ENCODE measurements at regions not wholly inside any gene's neighbourhood (a gene's known extent, or its start where the extent isn't known, plus 50 kb on each side); places are given as distances from the start of the nearest gene placed in this dataset.
"Not testable (repeated sequence)": the region's sequence is repeated elsewhere in the genome, so short reads cannot be mapped to it uniquely, and the experiment has no call there.

DNA sequence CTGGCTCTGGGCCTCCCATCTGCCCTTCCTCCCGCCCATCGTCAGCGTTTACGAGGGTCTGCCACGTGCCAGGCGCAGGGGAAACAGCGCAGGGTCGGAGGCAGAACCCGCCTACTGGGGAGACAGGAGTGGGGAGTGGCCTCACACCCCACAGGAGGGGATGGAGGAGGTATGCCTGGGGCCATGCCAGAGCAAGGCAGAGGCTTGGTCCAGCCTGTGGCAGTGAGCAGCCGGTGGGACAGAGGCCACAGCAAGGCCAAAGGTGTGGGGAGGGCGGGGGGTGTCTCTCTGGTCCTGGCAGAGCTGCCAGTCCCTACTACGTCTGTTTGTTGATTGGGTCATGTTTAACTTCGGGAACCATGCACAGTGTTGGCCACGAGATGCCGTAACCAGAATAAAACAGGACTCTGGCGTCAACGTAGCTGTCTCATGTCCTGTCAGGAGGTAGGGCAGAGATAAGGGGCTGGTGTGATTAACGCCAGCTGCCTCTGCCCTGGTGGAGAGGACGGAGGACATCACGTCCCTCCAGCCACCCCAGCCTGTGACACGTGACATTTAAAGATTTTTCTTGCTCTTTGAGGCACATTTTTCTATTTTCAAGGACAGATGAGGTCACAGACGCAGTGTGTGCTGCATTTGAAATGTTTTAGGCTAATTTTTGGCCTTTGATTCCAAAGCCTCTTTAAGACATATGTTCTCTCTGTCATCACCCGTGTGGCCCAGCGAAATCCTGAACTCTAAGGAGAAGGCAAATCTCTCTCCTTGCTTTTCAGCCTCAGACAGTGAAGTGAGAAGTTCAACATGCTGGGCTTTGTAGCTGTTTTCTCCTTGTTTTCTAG lies 193.3 kb downstream of the LAT start:
- not testable (repeated sequence) for DNase-seq

GRCh38 chr16:29177203-29177887 lies 192.5 kb downstream of the LAT start:
- not testable (repeated sequence) for DNase-seq

GRCh38 chr16:29176822-29177202 lies 192.0 kb downstream of the LAT start:
- DNase-seq = not testable (repeated sequence)

- DNase-seq = not testable (repeated sequence)
Observed at GRCh38 chr16:29176154-29176470, 191.3 kb downstream of the LAT start.

DNA sequence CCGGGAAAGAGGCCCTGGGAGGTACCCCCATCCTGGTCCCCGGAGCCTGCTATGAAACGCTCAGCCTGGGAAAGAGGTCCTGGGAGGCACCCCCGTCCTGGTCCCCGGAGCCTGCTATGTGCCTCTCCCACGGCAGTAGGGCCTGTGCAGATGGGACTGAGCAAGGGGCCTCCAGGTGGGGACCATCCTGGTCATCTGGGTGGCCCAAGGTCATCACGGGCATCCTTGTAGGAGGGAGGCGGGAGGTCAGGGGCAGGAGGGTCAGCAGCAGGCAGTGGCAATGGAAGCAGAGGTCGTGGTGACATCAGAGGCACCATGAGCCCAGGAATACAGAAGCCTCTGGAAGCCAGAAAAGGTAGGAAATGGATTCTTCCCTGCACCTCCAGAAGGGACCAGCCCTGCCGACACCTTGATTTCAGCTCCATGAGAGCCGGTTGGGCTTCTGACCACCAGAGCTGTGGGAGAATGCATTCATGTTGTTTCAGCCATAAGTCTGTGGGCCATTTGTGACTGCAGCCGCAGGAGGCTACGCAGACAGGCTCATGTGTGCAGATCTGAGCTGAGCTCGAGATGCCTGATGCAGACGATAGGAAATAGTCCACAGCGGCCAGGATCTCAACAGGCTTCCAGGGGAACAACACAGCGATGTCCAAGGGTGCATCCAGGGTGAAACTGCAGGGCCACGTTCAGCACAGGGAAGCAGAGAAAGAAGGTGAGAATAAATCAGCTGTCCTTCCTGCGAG lies 190.7 kb downstream of the LAT start:
- DNase-seq = not testable (repeated sequence)

DNA sequence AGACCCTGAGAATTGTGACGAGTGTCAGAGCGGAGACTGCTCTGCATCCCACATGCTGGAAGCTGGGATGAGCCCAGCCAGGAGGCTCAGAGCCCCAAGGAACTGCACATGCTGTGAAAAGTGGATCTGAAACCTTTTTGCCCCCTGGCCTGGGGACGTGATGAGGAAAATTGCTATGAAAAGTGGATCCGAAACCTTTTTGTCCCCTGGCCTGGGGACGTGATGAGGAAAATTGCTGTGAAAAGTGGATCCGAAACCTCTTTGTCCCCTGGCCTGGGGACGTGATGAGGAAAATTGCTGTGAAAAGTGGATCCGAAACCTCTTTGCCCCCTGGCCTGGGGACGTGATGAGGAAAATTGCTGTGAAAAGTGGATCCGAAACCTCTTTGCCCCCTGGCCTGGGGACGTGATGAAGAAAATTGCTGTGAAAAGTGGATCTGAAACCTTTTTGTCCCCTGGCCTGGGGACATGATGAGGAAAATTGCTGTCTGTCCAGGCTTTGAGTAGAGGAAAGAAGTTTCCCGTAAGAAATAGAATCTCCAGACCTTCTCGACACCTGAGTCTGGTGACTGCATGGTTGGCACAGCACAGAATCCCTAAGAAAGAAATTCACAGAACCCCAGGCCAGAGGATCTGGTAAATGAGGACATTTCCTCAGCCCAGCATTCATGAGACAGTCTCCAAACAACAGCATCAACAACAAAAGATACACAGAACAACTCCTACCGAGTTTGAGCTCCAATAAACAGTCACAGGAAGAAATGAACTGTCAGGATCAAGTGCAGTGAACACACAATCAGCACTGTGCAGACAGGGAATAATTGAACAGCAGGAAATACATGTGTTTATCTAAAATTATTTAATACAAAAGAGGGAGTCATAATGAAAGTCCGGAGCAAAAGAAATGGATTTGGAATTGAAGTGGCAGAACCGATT lies 188.8 kb downstream of the LAT start:
- DNase-seq = not testable (repeated sequence)

GRCh38 chr16:29172098-29172724 lies 187.4 kb downstream of the LAT start:
- not testable (repeated sequence) for DNase-seq

GRCh38 chr16:29171296-29171695 lies 186.4 kb downstream of the LAT start:
- DNase-seq = not testable (repeated sequence)

- not testable (repeated sequence) for DNase-seq
Observed at GRCh38 chr16:29170393-29171119, 185.7 kb downstream of the LAT start.

DNA sequence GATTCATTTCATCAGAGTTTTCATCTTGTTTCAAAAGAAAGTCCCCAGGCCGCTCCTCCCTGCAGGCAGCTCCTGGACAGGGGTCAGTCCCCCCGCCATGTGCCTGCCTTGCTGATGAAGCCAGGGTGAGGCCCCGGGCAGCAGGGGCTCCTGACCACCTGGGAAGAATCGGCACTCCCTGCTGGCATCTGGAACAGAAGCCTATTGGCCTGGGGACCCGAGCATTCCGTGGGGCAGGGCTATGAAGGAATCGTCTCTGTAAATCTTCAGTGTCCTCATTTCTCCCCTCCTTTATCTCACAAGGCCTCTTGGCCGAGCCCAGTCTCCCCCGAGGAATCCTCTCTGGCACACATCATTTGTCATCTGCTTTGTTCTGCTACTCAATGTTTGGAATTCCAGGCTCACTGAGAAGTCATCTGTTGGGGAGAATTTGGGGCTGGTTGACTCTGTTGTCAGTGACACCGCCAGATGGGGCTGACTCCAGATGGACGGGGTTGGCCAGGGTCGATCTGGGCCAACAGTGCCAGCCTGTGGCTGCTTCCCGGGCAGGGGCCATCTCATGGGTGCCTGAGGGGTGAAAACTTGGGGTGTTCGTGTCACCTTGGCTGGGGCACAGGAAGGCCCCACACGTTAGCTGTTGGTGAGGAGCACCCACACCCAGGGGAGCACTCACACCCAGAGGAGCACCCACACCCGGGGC lies 184.6 kb downstream of the LAT start:
- not testable (repeated sequence) for DNase-seq

DNA sequence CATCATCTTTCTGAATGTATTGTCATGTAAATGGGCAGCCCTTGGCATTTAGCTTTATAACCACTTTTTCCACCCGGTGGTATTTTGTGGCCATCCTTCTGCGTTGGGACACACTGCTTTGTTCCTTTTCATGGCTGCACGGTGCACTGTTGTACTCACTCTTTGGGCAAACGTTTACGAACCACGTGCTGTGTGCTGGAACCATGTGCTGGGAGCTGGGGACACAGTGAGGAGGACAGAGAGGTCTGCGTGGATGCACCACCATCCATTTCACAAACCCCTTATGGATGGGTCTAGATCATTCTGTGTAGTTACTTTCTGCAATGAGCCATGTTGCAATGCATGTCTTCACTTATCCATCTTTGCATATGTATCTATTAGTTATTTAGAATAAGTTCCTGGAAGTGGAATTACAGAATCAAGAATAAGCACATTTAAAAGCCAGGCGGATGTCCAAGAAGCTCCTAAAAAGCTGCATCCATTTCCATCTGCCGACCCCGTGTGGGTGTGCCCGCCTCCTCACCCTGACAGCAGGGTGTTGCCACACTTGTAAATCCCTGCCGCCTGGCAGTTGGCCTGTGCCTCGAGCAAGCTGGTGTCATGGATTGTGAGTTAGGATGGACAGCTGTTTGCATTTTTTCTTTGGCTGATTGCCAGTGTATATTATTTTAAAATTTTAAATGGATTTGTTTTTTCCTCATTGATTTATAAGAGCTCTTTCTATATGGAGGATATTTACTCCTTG lies 183.8 kb downstream of the LAT start:
- DNase-seq = not testable (repeated sequence)

DNA sequence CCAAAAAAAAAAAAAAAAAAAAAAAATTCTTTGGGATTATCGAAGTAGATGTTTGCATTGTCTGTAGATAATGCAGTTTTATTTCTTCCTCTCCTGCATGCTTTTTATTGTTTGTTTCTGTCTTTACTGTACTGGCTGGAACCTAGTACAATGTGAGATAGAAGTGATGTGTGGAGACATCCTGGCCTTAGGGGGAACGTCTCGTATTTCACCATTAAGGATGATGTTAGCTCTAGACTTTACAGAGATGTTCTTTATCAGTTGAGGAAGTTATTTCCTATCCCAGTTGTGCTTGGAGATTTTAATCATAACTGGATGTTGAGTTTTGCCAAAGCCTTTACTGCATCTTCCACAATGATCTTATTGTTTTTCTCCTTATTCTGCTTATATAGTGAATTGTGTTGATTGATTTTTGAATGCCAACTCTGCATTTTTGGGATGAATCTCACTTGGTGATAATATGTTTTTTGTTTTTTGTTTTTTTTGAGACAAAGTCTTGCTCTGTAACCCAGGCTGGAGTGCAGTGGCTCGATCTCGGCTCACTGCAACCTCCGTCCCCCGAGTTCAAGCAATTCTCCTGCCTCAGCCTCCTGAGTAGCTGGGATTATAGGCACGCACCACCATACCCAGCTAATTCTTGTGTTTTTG lies 179.7 kb downstream of the LAT start:
- DNase-seq = not testable (repeated sequence)

- not testable (repeated sequence) for DNase-seq
Observed at GRCh38 chr16:29160171-29160570, 175.3 kb downstream of the LAT start.

DNA sequence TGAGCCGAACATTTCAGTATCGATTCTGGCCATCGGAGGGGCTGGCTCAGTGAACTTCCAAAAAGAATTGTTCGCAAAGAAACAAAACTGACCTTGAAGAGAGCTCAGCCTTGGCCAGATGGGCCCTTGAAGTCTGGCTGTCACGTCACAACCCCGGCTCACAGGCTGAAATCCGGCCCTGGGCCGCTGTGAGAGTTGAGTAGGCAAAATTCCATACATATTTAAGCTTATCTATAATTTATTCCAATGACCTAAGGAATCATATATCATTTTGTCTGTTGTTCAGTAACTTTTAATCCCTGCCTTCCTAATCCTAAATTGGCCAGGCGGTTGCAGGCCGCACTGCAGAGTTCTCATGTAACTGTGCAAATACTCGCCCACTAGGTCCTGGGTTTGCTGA lies 174.8 kb downstream of the LAT start:
- DNase-seq = not testable (repeated sequence)

- DNase-seq = no peak
Observed at GRCh38 chr16:29158785-29159184, 173.9 kb downstream of the LAT start.

- not testable (repeated sequence) for DNase-seq
Observed at GRCh38 chr16:29158031-29158784, 173.4 kb downstream of the LAT start.

- not testable (repeated sequence) for DNase-seq
Observed at GRCh38 chr16:29157051-29157923, 172.4 kb downstream of the LAT start.

All from NCI-H1417 treated with DMSO at 0.1 percent for 48 hours (cell line).